KMS-11 (cell line): ENCODE measurements at regions not wholly inside any gene's neighbourhood (a gene's known extent, or its start where the extent isn't known, plus 50 kb on each side); places are given as distances from the start of the nearest gene placed in this dataset.

Experiments
- H2AFZ ChIP-seq: fragments of 200-600 bp; sonication (generic); 2 replicates; pipeline ENCODE4 v1.6.1; 2016; ENCODE audit warnings: antibody characterized with exemption, mixed run types, low read depth
- H3K27ac ChIP-seq: fragments of 200-600 bp; sonication (generic); 2 replicates; pipeline ENCODE4 v1.6.1; 2016; ENCODE audit warnings: mild to moderate bottlenecking, mixed run types
- H3K27me3 ChIP-seq: fragments of 200-600 bp; sonication (generic); 2 replicates; pipeline ENCODE4 v1.6.1; 2017; ENCODE audit warnings: mild to moderate bottlenecking, low read depth, mixed run types, moderate library complexity; ENCODE audit not compliant: insufficient read depth
- H3K36me3 ChIP-seq: fragments of 200-600 bp; sonication (generic); 2 replicates; pipeline ENCODE4 v1.6.1; 2017; ENCODE audit warnings: mild to moderate bottlenecking, mixed run types; ENCODE audit not compliant: insufficient read depth
- H3K4me1 ChIP-seq: fragments of 200-600 bp; sonication (generic); 2 replicates; pipeline ENCODE4 v1.6.1; 2016; ENCODE audit warnings: mild to moderate bottlenecking, low read depth, mixed run types; ENCODE audit not compliant: poor library complexity, severe bottlenecking
- H3K4me2 ChIP-seq: fragments of 200-600 bp; sonication (generic); 2 replicates; pipeline ENCODE4 v1.7.0; 2016; ENCODE audit warnings: mild to moderate bottlenecking, mixed run types
- H3K4me3 ChIP-seq: fragments of 200-600 bp; sonication (generic); IDR thresholded peaks from 2 replicates; pipeline ENCODE4 v1.6.1; 2017; ENCODE audit warnings: low read depth, low read length, mixed read lengths; ENCODE audit not compliant: insufficient read depth
- H3K79me2 ChIP-seq: fragments of 200-600 bp; sonication (generic); 2 replicates; pipeline ENCODE4 v1.6.1; 2016; ENCODE audit warnings: low read depth, mixed run types; ENCODE audit not compliant: insufficient read depth
- H3K9ac ChIP-seq: fragments of 200-600 bp; sonication (generic); 2 replicates; pipeline ENCODE4 v1.6.1; 2016; ENCODE audit warnings: mild to moderate bottlenecking, mixed run types
- H4K20me1 ChIP-seq: fragments of 200-600 bp; sonication (generic); 2 replicates; pipeline ENCODE4 v1.6.1; 2016; ENCODE audit warnings: mild to moderate bottlenecking, mixed run types; ENCODE audit not compliant: insufficient read depth
- TF ChIP-seq, protein P1 (sequence below): fragments of 200-600 bp; sonication (generic); conservative IDR thresholded peaks from 2 replicates; pipeline ENCODE4 v1.6.1; 2017; ENCODE audit warnings: low read depth, mild to moderate bottlenecking, antibody characterized with exemption, low read length, moderate library complexity, mixed read lengths

DNA sequence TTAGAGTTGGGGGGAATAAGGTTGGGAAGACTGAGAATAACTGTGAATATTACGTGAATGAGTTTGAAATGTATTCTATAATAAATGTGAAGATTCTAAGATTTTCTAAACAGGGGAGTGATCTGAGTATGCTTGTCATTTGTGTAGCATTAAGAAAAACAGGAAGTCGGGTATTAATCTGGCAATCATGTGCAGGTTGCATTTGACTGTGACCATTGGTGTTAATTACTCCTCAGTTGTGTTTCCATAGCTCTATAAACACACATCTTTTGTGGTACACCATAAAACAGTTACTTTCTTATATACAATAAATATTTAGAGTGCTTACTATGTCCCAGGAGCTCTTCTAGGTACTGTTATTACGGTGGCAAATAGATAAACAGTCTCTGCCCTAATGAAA, 434.4 kb upstream of the PDE3A start:
- H3K27ac ChIP-seq: no peak overlapping the region
- H3K36me3 ChIP-seq: no peaks in the 10 kb centered on the region
- TF ChIP-seq, protein P1, sequence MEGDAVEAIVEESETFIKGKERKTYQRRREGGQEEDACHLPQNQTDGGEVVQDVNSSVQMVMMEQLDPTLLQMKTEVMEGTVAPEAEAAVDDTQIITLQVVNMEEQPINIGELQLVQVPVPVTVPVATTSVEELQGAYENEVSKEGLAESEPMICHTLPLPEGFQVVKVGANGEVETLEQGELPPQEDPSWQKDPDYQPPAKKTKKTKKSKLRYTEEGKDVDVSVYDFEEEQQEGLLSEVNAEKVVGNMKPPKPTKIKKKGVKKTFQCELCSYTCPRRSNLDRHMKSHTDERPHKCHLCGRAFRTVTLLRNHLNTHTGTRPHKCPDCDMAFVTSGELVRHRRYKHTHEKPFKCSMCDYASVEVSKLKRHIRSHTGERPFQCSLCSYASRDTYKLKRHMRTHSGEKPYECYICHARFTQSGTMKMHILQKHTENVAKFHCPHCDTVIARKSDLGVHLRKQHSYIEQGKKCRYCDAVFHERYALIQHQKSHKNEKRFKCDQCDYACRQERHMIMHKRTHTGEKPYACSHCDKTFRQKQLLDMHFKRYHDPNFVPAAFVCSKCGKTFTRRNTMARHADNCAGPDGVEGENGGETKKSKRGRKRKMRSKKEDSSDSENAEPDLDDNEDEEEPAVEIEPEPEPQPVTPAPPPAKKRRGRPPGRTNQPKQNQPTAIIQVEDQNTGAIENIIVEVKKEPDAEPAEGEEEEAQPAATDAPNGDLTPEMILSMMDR: no peak

DNA sequence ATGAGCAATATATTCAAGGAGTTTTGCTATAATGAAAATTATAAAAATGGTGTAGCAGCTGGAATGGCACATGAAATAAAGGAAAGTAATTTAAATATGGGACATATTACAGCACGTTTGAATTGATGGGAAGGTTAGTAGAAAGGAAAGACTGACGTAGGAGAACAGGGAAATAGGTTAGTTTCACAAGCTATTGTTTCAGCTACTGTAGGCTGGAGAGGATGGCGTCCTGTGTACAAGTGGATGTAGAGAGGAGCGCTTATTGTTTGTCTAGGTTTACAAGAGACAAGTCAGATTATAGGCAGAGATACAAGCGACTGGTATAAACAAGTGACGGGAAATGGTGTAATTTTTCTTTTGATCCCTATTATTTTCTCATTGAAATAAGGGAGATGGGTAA, 431.2 kb upstream of the PDE3A start:
- no peak overlapping the region for H3K9ac ChIP-seq

More for the DNA sequence above, 434.4 kb upstream of the PDE3A start:
- Histone ChIP-seq H3K9ac (no peak overlapping the region), H3K27me3 (no peaks in the 10 kb centered on the region), H3K79me2 (no peaks in the 10 kb centered on the region), H2AFZ (no peak overlapping the region), H4K20me1 (no peaks in the 10 kb centered on the region), H3K4me2 (no peak overlapping the region), H3K4me3 (no peak overlapping the region), H3K4me1 (no peaks in the 10 kb centered on the region)

DNA sequence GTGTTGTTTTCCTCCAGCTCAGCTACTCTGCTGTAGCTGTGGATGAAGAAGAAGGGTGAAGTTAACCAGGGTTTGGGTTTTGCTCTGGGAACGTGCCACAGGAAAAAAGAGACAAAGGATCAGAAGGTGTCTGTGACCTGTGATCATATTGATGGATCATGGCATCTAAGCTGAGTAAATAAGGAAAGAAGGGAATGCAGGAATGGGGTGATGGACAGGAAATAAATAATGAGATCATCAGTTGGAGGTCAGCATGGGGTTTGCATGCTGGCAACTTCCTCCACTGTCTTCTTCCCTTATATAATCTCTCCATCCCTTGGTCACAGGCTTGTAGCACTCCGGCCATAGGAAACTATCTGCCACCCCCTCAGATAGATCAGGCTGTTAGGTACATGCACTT, 430.3 kb upstream of the PDE3A start:
- H3K79me2 ChIP-seq: no peaks in the 10 kb centered on the region
- no peak overlapping the region for H2AFZ ChIP-seq
- no peaks in the 10 kb centered on the region for H4K20me1 ChIP-seq
- H3K27me3 ChIP-seq: no peaks in the 10 kb centered on the region
- H3K4me1 ChIP-seq: no peaks in the 10 kb centered on the region
- H3K4me3 ChIP-seq: no peak overlapping the region
- TF ChIP-seq, protein P1: no peak
- no peak overlapping the region for H3K9ac ChIP-seq
- no peaks in the 10 kb centered on the region for H3K36me3 ChIP-seq
- no peak overlapping the region for H3K4me2 ChIP-seq
- H3K27ac ChIP-seq: no peak overlapping the region

More for the DNA sequence above, 431.2 kb upstream of the PDE3A start:
- no peak overlapping the region for H3K4me2 ChIP-seq
- TF ChIP-seq, protein P1: no peak
- no peaks in the 10 kb centered on the region for H3K4me1 ChIP-seq
- H3K36me3 ChIP-seq: no peaks in the 10 kb centered on the region
- no peaks in the 10 kb centered on the region for H3K27me3 ChIP-seq
- H3K27ac ChIP-seq: no peak overlapping the region
- H3K4me3 ChIP-seq: no peak overlapping the region
- no peaks in the 10 kb centered on the region for H3K79me2 ChIP-seq
- H4K20me1 ChIP-seq: no peaks in the 10 kb centered on the region
- no peak overlapping the region for H2AFZ ChIP-seq

DNA sequence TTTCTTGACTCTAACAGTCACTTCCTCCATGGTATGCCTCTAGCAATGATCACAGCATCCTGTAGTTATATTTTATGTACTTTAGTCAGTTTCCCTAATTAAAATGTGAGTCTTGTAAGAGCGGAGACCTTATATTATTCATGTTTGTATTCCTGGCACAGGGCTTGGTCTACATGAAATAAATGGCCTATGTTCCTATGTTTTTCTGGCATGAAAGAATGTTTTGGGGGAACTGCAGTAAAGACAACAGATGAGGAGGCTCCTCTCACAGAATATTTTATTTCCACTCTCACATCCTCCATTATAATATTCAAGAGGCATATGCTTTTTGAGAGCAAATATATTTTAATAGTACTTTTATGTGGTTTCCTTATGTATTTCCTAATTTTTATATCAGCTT, 429.8 kb upstream of the PDE3A start:
- Histone ChIP-seq H3K9ac (no peak overlapping the region), H2AFZ (no peak overlapping the region), H4K20me1 (no peaks in the 10 kb centered on the region), H3K4me3 (no peak overlapping the region), H3K36me3 (no peaks in the 10 kb centered on the region), H3K79me2 (no peaks in the 10 kb centered on the region), H3K4me1 (no peaks in the 10 kb centered on the region), H3K27ac (no peak overlapping the region), H3K27me3 (no peaks in the 10 kb centered on the region), H3K4me2 (no peak overlapping the region)
- TF ChIP-seq, protein P1: no peak
